ENCODE measurements at regions not wholly inside any gene's neighbourhood (a gene's known extent, or its start where the extent isn't known, plus 50 kb on each side); places are given as distances from the start of the nearest gene placed in this dataset.
"Not testable (repeated sequence)": the region's sequence is repeated elsewhere in the genome, so short reads cannot be mapped to it uniquely, and the experiment has no call there.

DNA sequence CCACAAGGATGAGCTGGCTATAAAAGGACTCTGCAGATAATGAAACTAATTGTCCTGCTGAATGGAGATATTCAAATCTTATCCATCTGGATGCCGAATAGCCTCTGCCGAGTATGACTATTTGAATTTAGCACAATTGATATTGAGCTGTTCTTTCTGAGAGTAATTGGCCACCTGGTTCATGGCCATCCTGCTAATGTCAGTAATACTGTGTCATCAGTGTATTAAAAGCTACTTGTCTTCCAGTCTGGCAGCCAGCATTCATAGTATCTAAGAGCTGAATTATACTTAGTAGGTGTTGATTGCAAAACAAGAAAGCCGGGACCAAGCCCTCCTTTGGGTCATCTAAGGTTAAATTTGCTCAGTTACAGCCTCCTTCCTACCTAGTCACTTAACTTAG lies 310.7 kb upstream of the NCAM1 start:
- DNase-seq (ENCODE audit: low read depth) = no peak

DNA sequence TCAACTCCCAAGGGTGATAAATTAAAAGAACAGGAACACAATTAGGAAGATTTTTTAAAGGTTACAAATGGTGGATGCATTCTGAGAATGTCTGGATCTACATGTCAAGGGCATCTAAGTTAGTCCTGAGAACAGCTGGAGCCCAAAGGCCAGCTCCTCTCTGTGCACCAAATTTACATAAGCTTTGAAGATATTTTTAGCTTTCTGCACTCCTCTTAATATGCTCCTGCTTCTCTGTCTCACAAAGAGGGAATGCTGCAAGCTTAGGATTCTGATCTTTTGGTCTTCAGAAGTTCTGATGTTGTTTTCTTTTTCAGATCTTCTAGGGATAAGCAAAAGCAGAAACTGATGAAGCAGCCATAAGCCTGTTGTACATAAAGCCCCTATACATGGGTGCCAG lies 309.8 kb upstream of the NCAM1 start:
- DNase-seq (ENCODE audit: low read depth) = no peak

DNA sequence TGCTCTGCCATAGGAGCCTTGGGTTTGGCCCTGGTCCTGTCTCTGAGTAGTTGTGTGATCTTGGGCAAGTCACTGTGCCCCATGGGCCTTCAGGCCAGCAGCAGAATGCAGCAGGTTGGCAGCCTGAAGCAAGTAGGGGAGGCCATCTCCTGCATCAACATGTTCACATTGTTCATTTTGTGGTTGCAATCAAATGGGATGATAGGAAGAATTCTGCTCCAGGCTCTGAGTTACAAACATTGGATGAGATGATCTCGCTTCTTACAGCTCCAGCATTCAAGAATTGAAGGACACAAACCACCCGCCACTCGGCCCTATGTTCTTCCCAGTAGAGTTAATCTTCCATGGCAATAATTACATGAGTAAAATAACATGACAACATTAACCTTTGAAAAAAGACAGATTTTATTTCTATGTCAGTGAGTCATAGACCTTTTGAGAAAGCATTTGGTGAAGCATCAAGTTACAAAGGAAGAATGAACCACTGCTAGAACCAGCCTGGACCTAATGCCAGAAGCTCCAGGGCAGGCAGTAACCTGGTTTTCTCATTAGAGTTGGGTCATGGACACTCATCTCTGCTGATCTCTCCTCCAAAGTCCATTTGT lies 308.3 kb upstream of the NCAM1 start:
- no peak for DNase-seq (ENCODE audit: low read depth)

DNA sequence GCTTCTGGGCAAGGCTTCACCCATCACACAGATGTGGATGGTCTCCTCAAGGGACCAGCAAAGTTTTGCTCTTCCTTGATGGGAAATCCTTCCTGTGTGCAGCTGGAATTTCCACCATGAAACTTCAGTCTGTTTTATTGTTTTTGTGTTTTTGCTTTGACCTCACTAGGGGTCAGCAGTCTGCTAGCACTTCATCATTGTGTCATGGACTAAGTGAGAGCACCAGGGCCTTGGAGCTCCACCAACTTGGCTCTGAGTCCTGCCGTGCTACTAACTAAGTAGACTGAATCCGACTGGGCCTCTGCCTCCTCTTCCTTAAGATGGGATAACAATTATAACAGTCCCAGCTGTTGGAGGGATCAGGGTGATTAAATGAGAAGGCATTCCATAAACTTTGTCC lies 305.8 kb upstream of the NCAM1 start:
- DNase-seq (ENCODE audit: low read depth) = no peak

DNA sequence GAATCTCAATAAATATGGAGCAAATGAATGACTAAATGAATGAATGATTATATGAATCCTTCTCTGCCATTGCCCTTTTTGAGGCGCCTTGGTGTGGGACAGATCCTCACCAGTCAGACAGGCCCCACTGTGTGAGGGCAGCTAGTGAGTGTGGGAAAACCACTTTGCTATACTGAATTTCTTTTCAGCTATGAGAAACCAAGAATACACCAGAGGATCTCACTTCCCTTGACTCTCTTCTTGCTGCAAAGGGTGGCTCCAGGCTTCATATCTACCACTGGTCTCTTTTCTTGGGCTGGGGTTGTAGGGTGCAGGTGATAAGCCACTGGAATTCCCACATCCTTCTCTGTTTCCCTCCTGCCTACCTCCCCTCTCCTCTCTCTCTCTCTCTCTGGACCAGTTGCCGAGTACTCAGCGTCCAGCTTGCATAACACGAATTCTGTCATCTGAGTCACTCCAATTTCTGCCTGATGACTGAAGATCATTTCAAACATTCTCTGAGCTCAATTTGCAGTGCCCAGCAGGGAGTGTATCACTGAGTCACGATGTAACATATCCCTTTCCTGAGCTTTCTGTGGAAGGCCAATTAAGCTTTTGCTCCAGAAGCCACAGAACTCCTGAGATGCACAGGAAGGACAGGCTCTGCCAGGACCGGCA lies 304.3 kb upstream of the NCAM1 start:
- no peak for DNase-seq (ENCODE audit: low read depth)

DNA sequence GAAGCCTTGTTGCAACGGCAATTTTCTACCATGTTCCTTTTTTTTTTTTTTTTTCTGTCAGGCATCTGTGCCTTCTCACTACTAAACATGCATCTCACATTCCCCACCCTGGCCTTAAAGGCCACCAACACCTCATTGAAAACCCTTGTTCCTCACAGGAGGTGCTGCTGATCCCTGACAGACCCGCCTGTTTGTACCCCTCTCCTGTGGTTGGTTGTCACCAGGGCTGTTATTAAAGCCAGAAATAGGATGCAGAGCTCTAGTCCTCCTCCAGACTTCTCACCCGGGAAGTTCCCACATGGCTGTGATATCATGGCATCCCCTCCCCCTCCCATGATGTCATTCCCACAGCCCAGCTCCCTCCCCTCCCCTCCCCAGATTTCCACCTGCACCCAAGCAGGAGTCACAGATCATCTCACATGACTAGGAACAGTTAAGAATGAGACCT lies 302.8 kb upstream of the NCAM1 start:
- no peak for DNase-seq (ENCODE audit: low read depth)

DNA sequence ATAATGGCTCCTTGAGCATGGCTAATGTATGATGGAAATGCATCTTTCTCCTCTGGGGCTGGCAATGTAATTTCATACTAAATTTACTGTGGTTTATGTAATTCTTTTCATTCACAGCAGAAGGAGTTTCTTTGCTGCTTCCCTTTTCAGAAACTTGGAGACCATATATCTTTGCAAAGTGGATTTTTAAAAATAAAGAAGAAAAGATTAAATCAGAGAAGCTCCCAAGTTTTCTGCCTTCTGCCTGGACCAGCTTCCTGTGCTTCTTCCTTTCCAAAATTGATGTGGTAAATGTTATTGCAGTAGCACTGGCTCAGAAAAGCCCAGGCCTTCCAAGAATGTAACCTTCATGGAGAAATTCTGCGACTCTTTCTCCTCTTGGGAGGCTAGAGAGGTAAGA lies 300.1 kb upstream of the NCAM1 start:
- DNase-seq (ENCODE audit: low read depth) = no peak

DNA sequence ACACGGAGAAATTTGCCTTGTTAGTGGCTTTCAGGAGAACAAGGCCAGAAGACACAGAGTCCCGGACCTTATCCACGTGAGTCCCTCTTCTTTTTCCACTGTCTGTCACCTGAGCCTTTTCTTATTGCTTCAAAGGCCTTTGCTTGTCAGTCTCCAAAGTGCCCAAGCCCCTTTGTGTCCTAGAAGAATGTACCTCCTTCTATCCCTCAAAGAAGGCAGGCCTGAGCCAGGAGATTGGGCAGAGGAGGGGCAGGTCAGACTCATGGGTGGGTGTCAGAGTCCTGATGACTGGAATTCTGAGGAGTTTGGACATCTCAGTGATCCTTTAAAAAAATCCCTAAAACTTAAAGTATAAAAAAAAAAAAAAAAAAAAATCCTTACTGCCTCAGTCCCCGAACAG lies 299.6 kb upstream of the NCAM1 start:
- no peak for DNase-seq (ENCODE audit: low read depth)

DNA sequence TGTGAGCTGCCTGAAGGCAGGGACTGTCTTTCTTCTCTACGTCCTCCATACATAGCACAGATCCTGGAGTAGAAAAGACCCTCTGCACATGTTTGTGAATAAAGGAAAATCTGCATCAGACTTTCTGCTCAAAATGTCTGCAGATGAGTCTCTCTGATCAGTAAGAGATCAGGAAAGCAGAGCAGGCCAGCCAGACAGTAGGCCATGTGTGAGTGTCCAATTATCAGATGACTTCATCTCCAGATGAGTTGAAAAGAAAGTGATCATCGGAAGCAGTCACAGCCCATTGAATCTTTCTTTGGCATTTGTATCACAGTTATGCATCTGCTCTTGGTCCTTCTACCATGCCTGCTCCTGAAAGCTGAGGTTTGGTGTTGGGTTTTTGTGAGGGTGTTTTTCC lies 298.7 kb upstream of the NCAM1 start:
- no peak for DNase-seq (ENCODE audit: low read depth)

DNA sequence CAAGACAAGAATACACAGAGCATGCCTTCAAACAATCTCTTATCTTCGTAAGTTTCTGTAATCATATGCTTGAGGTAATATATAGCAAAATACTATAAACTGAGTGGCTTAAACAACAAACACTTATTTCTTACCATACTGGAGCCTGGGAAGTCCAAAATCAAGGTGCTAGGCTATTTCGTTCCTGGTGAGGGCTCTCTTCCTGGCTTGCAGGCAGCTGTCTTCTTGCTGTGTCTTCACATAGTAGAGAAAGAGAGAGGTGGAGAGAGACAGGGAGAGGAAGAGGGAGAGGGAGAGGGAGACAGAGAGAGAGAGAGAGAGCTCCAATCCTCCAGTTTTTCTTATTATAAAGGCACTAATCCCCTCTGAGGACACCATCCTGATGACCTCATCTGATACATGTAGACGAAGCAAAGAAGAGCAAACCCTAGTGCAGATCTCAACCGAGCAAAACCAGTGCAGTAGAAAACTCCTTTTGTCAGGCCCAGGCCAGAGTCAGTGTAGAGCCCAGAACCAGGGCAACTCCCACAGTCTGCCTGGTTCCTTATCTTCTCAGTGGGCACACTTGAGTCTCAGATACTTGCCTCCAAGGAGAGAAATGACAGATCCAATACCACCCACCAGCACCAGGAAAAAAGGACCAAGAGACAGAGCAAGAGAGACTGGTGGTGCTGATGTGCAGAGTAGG lies 297.1 kb upstream of the NCAM1 start:
- DNase-seq (ENCODE audit: low read depth) = no peak

DNA sequence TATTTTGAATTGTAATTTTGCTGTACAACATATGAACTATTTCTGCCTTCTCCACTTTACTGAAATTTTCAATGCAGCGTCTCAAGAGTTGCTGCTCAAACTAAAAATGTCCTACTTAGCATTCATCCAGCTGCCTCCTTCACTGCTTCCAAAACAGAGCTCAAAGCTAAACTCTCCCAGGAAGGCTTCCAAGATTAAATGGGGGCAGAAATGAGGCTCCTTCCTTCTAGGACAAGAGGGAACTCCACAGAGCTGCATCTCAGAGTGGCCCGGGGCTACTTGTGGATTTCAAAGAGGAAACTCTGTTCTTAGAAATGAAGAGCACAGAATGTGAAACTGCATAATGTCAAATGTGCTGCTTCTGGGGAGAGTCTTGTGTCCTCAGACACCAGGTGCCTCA lies 295.9 kb upstream of the NCAM1 start:
- DNase-seq (ENCODE audit: low read depth) = no peak

DNA sequence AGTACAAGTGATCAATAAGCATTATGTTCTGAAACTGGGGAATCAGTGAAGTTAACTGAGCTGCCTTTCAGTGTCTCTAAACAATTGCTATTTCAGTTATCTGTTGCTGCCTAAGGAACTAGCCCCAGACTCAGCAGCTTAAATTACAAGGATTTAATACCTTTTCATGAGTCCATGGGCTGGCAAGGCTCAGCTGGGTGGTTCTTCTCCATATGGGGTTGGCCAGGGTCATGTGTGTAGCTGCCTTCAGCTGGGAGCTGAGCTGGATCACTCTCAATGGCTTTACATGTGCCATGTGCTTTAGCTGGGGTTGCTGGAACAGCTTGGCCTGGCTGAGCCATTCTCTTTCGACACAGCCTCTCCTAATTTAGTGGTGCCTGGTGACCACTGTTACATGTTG lies 295.0 kb upstream of the NCAM1 start:
- no peak for DNase-seq (ENCODE audit: low read depth)

DNA sequence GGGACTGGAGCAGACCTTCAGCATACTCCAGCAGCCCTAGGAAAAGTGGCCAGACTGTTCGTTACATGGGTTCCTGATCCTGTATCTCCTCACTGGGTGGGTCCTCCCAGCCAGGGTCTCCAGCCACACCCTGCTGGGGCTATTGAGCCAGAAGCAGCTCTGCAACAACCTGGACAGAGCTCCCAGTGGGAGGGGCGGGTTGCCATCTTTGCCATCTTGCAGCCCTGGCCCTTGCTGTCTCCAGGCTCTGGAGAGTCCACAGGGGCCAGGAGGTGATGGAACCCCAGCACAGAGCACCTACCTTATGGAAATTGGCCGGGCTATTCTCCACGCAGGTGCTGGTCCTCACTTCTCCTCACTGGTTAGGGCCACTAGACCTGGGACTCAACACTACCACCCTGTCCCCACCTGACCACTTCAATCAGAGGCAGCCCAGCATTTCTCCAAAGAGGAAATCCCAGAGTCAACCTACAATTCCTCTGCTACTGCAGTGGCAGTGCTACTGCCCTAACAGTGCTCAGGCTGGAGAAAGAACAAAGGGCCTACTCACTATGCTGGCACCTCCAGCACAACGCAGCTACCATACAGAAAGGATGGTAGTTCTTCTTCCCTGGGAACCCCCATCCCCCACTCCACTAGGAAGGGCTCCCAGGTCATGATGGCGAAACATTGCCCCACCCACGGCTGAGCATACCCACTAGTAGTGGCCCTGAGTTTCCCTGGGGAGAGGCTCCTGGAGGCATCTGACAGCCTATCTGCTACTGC lies 290.2 kb upstream of the NCAM1 start:
- DNase-seq (ENCODE audit: low read depth) = no peak

DNA sequence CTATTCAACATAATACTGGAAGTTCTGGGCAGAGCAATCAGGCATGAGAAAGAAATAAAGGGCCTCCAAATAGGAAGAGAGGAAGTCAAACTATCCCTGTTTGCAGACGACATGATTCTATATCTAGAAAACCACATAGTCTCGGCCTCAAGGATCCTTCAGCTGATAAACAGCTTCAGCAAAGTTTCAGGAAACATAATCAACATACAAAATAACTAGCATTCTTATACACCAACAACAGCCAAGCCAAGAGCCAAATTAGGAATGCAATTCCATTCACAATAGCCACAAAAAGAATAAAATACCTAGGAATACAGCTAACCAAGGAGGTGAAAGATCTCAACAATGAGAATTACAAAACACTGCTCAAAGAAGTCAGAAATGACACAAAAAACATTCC lies 287.8 kb upstream of the NCAM1 start:
- DNase-seq (ENCODE audit: low read depth) = not testable (repeated sequence)

DNA sequence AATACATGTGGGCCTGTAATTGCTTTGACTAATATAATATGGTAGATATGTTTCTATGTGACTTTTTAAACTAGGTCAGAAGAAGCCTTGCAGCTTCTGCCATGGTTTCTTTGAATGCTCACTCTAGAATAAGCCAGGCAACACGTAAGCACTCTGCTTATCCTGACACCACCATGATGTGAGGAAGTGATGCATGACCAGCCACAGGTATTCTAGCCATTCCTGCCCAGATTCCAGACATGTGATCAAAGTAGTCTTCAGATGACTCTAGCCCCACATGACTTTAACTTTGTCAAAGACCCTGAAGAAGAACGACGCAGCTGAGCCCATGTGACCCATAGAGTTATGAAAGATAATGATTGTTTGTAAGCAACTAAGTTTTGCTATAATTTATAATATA lies 276.1 kb upstream of the NCAM1 start:
- no peak for DNase-seq (ENCODE audit: low read depth)

DNA sequence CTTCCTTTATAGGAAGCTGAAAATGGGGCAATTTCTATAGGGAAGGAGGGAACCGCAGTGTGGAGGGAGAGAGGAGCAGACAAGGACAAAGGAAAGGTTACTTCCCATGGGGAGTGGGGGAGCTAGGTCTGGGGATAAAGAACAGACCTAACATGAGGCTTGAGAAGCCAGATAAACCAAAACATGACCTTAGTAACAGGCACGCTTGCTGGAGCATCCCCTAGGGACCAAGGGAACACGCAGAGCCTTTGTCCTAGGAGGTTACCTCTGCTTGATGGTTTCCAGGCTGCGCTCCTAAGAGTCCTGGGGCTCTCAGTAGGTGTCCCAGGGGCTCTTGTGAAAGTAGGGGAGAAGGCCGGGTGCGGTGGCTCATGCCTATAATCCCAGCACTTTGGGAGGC lies 271.4 kb upstream of the NCAM1 start:
- DNase-seq (ENCODE audit: low read depth) = no peak

DNA sequence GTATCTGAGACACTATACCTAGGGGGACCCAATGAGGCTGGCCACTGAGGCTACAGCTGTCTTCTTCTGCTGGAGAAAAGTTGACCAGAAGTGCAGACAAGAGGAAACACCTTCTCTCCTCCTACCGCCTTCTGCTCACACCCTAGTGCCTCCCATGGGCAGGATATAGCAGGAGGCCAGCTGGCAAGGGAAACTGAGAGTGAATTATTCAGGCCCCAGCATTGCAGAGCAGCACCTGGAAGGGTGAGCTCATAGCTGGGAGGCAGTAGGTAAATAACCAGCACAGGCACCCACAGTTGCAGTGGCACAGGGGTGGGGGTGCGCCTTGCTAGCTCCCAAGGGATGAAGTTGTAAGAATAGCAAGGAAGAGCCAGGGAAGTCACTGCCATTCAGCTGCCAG lies 267.4 kb upstream of the NCAM1 start:
- DNase-seq (ENCODE audit: low read depth) = no peak

DNA sequence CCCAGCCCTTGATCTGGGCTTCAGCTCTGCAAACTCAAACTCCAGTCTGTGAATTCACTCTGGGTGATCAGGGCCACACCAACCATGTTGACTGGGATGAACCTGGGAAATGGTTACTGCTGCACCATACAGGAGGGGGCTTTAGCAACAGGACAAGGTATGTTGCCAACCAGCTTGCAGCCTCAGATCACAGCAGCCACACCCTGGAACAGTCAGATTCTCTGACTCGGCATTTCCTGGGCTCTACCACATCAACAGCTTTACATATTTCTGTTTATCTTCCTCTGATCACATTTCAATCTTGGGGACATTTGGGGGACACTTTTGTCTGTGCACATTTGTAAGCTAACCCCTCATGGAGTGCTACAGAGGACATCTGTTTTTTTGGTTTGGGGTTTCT lies 267.0 kb upstream of the NCAM1 start:
- DNase-seq (ENCODE audit: low read depth) = no peak

DNA sequence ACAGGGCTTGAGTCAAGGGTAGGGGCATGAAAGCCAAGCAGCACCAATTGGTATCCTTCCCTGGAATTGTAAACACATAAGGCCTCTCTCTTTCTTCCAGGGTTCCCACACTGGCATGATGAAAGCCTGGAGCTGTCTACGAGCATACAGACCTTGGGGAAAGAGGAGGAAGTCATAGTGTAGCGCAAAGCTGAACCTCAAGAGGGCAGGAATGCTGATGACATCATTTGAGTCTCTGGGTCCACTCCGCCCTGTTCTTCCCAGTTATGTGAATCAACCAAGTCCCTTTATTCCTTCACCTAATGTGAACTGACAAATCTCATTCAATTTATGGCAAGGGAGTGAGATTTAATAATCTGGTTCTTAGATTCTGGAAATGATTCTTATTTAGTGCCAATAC lies 266.4 kb upstream of the NCAM1 start:
- DNase-seq (ENCODE audit: low read depth) = no peak

DNA sequence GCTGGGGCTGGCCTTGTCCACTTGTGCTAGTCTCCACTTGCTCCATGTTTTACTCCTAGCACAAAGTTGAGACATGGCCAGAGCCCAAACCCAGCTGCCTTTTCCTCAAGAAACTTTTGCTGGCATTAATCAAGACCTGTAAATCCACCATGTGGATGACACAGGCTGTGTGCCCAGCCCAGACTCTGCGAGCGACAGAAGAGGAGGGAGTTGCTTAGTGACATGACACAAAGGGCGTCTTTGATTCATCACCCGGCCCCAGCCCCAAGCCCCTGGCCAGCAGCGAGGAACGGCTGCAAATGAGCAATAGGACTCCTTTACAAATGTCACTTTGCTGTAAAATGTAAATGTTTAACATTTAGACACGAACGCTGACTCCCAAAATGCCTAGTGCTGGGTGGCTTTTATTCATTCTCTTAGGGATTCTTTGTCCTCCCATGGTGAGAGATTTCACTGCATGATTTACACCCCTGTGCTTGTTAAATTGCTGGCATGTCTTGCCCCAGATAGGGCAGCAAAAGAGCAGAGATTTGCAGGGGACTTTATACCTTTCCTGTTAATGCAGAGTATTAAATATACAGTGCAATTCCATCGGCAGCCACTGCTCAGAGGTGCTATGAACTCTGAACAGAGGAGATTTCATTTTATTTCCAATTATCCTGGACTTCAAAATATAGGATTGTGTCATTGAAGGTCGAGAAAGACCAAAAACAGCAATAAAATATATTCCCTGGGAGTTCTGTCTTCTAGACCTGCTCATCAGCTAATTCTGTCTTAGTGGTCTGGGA lies 263.6 kb upstream of the NCAM1 start:
- DNase-seq (ENCODE audit: low read depth) = no peak

DNA sequence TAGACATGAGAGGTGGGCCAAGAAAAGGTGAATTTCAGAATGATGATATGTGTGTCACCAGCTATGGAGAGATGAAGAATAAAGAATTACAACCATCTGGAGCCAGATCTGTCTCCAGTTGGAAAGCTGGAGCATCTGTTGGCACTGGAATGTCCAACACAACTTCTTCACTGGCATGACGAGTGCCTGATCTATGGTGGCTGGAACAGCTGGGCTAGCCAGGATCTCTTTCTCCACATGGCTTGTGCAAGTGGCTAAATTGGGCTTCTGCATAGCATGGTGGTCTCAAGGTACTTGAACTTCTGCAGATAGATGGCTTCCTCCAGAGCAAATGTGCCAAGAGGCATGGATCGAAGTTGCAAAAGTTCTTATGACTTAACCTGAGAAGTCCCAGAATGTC lies 256.1 kb upstream of the NCAM1 start:
- no peak for DNase-seq (ENCODE audit: low read depth)

DNA sequence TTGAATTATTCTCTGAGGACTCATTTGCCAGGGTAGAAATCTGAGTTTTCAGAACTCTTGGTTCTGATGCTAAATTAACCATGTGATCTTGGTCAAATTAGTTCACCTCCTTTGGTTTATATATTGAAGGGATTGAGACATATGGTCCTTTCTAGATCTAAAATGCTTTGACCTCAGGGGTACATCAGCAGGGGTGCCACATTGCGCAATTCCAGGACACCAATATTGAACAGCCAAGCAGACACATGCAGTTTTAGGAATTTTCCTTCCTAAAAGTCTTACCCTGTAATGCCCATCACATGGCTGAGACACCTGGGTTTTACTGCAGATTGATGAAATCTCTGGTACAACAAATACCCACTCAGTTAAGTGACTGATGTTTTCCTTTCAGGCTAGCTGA lies 254.4 kb upstream of the NCAM1 start:
- no peak for DNase-seq (ENCODE audit: low read depth)

All from activated T-cell treated with anti-CD3 and anti-CD28 coated beads for 1 hour (primary cell).